Skeletal muscle tissue (tissue), 3 donors: ENCODE measurements at regions not wholly inside any gene's neighbourhood (a gene's known extent, or its start where the extent isn't known, plus 50 kb on each side); places are given as distances from the start of the nearest gene placed in this dataset.

ENCODE experiments used
- H3K27ac ChIP-seq: one replicate; pipeline ENCODE4 v1.7.0; 2013; ENCODE audit warnings: mild to moderate bottlenecking, low read depth, low read length, inconsistent platforms
- H3K27me3 ChIP-seq, 3 donors: one replicate each; pipeline ENCODE4 v1.7.0; 2013; ENCODE audit warnings: low read length in 3 of 3; ENCODE audit not compliant: control insufficient read depth in 3 of 3, insufficient read depth in 3 of 3
- H3K36me3 ChIP-seq, 3 donors: one replicate each; pipeline ENCODE4 v1.7.0; 2013; ENCODE audit warnings: low read length in 3 of 3; ENCODE audit not compliant: control insufficient read depth in 3 of 3, insufficient read depth in 3 of 3
- H3K4me1 ChIP-seq, 3 donors: one replicate each; pipeline ENCODE4 v1.7.0; 2013; ENCODE audit warnings: low read length in 3 of 3, mild to moderate bottlenecking in 3 of 3; ENCODE audit not compliant: control insufficient read depth in 3 of 3, insufficient read depth in 3 of 3
- H3K4me3 ChIP-seq, 3 donors: one replicate each; pipeline ENCODE4 v1.7.0; 2013; ENCODE audit warnings: low read length in 3 of 3
- H3K9ac ChIP-seq, 3 donors: one replicate each; pipeline ENCODE4 v1.7.0; 2013; ENCODE audit warnings: low read length in 3 of 3, mild to moderate bottlenecking in 3 of 3, moderate library complexity in 2 of 3, low read depth in 1 of 3
- H3K9me3 ChIP-seq, 3 donors: one replicate each; pipeline ENCODE4 v1.7.0; 2013; ENCODE audit warnings: low read length in 3 of 3; ENCODE audit not compliant: control insufficient read depth in 3 of 3
- donor health status: Osteomylitis.

DNA sequence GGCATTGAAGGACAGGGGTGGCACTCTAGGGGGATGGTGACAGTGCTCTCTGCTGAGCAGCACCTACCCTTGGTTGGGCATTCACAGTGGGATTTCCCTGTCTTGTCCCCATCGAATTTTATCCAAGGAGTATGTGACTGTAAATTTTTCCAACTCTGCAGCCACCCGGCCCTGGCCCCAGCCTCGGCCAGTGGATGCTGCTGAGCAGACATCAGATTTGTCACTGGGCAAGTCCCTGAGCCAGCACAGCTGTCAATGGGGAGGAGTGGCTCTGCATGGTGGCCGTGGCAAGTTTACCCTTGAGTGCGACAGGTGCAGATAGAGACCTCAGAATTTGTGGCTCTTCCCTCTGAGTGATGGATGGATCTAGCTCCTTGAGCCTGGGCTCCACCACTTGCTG lies 240.2 kb upstream of the CSF3R start:
- no peak overlapping the region for H3K9ac ChIP-seq
- H3K4me1 ChIP-seq: no peaks in the 10 kb centered on the region
- no peak overlapping the region for H3K4me3 ChIP-seq
- H3K9me3 ChIP-seq: no peaks in the 10 kb centered on the region
- peaks cover 12 to 35% (median 21%) of the 10 kb centered on the region in 3 donors for H3K27me3 ChIP-seq
- H3K36me3 ChIP-seq: no peaks in the 10 kb centered on the region
- no peak overlapping the region for H3K27ac ChIP-seq

DNA sequence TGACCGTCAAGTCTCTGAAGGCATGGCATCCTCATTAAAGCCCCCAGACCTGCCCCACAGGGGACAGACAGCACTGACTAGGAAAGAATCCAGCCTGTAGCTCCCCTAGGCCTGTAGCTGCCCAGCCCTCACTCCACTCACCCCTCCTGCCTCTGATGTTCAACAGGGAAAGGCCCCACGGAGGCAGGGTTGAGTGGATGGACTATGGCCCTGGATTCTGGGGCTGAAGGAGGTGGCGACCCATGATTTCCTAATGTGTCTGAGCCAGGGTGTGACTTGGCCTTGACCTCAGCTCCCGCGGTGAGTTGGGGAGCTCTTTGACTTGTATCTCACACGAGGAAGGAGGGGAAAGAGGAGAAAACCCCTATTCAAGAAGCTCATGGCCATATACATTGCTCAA lies 238.5 kb upstream of the CSF3R start:
- Histone ChIP-seq H3K27me3 (peaks cover 12 to 39% (median 25%) of the 10 kb centered on the region in 3 donors), H3K9me3 (no peaks in the 10 kb centered on the region), H3K4me1 (no peaks in the 10 kb centered on the region), H3K9ac (no peak overlapping the region), H3K36me3 (no peaks in the 10 kb centered on the region), H3K27ac (no peak overlapping the region), H3K4me3 (no peak overlapping the region)

DNA sequence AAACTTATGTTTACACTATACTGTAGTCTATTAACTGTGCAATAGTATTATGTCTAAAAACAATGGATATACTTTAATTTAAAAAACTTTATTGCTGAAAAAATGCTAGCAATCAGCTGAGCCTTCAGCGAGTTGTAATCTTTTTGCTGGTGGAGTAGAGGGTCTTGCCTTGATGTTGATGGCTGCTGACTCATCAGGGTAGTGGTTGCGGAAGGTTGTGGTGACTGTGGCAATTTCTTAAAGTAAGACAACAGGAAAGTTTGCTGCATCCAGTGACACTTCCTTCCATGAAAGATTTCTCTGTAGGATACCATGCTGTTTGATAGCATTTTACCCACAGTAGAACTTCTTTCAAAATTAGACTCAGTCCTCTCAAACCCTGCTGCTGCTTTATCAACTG lies 234.7 kb upstream of the CSF3R start:
- no peak overlapping the region for H3K27ac ChIP-seq
- H3K9ac ChIP-seq: no peak overlapping the region
- H3K9me3 ChIP-seq: no peaks in the 10 kb centered on the region
- H3K4me3 ChIP-seq: no peak overlapping the region
- peaks cover 9 to 26% (median 18%) of the 10 kb centered on the region in 3 donors for H3K27me3 ChIP-seq
- no peaks in the 10 kb centered on the region for H3K36me3 ChIP-seq
- H3K4me1 ChIP-seq: no peaks in the 10 kb centered on the region

DNA sequence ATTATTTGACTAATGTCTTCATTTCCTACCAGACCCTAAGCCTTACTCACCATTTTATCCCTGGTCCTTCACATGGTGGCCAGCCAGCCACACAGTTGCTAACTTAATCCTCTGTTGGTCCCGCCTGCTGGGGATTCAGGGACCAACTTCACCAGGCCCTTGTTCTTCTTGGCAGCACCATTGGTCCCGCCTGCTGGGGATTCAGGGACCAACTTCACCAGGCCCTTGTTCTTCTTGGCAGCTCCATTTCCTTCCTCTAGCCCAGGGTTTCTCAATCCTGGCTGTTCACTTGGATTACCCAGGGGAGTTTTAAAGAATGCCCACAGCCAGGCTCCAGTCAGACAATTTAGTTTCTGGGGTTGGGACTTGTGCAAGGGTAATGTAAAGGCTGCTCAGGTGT lies 233.1 kb upstream of the CSF3R start:
- Histone ChIP-seq H3K27me3 (peaks cover 4 to 28% (median 20%) of the 10 kb centered on the region in 3 donors), H3K4me1 (no peaks in the 10 kb centered on the region)

DNA sequence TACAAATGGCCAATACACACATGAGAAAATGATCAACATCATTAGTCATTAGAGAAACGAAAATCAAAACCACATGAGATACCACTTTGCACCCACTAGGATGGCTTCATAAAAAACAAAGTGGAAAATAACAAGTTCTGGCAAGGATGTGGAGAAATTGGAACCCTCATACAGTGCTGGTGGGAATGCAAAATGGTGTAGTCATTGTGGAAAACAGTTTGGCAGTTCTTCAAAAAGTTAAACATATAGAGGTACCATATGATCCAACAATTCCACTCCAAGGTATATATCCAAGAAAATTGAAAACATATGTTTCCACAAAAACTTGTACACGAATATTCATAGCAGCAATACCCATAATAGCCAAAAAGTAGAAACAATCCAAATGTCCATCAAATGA lies 231.6 kb upstream of the CSF3R start:
- H3K9me3 ChIP-seq: no peaks in the 10 kb centered on the region

More for the DNA sequence above, 233.1 kb upstream of the CSF3R start:
- no peak overlapping the region for H3K9ac ChIP-seq
- no peaks in the 10 kb centered on the region for H3K36me3 ChIP-seq
- no peak overlapping the region for H3K27ac ChIP-seq
- no peak overlapping the region for H3K4me3 ChIP-seq
- no peaks in the 10 kb centered on the region for H3K9me3 ChIP-seq

DNA sequence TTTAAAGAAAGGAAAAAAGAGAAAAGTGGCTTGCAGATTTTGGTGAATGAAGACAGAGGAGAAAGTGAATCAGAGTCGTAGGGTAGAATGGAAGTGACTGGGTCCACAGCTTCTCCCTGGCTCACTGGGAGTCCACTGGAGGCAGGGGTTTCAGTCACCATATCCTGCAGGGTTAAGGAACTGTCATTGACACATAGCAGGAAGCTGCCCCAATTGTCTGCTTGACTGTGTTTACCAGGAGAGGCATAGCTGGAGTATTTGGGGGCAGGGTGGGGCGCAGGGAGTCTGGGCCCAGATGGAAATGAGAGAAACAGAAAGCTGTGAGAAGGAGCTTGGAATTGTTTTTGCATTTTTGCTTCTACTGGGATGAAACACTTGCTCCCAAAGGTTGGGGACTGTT lies 228.8 kb upstream of the CSF3R start:
- no peak overlapping the region for H3K9ac ChIP-seq
- H3K9me3 ChIP-seq: no peaks in the 10 kb centered on the region
- peaks cover 34 to 50% (median 50%) of the 10 kb centered on the region in 3 donors for H3K27me3 ChIP-seq
- no peak overlapping the region for H3K4me3 ChIP-seq
- H3K36me3 ChIP-seq: no peaks in the 10 kb centered on the region
- no peaks in the 10 kb centered on the region for H3K4me1 ChIP-seq
- H3K27ac ChIP-seq: no peak overlapping the region

More for the DNA sequence above, 231.6 kb upstream of the CSF3R start:
- no peak overlapping the region for H3K4me3 ChIP-seq
- no peak overlapping the region for H3K9ac ChIP-seq
- peaks cover 15 to 35% (median 32%) of the 10 kb centered on the region in 3 donors for H3K27me3 ChIP-seq
- H3K27ac ChIP-seq: no peak overlapping the region
- H3K36me3 ChIP-seq: no peaks in the 10 kb centered on the region
- no peaks in the 10 kb centered on the region for H3K4me1 ChIP-seq

DNA sequence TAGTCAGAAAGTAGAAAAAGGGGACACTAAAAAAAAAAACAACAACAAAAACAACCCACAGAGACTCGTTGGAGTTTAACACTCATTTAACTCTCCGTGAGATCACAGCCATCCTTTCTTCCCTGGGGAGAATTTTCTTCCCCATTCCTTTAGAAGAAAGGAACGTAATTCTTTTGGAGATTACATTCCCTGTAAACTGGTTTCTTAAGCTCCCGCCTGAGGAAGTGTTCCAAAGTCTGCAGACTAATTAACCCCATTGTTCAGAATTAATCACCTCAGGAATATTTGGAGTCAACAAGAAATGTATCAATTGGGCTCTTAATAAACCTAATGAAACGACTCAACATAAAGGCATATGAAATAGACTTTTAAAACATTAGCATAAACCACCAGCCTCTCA lies 228.2 kb upstream of the CSF3R start:
- Histone ChIP-seq H3K27ac (no peak overlapping the region), H3K9ac (no peak overlapping the region), H3K9me3 (no peaks in the 10 kb centered on the region), H3K27me3 (peaks cover 40 to 54% (median 53%) of the 10 kb centered on the region in 3 donors), H3K4me1 (no peaks in the 10 kb centered on the region), H3K4me3 (no peak overlapping the region), H3K36me3 (no peaks in the 10 kb centered on the region)

DNA sequence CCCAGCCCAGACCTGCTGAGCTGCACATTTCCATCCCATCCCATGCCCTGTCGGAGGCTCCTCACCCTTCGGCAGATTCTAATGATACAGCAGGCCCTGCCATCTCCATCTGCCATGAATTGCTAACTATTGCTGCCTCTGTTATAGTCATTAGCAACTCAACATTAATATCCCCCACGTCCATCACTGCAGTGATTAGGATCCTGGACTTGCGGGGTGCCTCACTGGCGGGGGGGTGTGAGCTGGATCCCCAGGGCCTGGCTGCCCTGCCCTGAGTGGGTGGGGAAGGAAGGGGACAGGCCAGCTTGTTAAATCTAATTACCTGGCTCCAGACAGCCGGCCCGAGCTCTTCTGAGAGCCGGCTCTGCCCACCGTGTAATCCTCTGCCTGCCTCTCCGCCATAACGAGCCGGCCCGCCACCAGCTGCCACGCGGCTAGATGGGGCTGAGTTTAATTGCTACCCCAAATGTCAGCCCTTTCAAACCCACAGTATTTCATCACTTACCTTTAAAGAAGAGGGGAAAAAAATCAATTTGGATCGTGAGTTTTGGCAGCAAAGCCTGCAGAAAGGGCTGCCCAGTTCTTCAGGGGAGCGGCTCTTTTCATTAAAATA lies 227.3 kb upstream of the CSF3R start:
- H3K4me1 ChIP-seq: no peaks in the 10 kb centered on the region
- H3K9me3 ChIP-seq: no peaks in the 10 kb centered on the region
- H3K9ac ChIP-seq: no peak overlapping the region
- H3K4me3 ChIP-seq: no peak overlapping the region
- H3K27me3 ChIP-seq: peaks cover 44 to 57% (median 54%) of the 10 kb centered on the region in 3 donors
- H3K27ac ChIP-seq: no peak overlapping the region
- no peaks in the 10 kb centered on the region for H3K36me3 ChIP-seq

DNA sequence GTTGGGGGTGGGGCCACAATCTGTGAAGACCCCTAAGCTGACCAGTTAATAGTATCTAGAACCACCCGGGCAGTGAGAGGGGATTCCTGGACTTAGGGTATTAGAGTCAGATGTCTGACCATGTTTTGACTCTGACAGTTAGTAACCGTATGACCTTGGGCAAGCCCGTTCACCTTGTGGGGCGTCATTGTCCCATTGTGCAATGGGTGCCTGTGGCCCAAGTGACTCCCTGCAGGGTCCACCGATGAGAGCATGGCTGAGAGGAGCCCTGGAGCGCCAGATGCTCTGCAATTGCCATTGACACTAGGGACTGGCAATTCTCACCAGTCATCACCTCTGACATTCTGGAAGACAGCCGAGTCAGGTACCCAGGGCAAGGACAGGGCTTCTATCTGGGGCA lies 225.9 kb upstream of the CSF3R start:
- peaks cover 44 to 71% (median 63%) of the 10 kb centered on the region in 3 donors for H3K27me3 ChIP-seq
- no peak overlapping the region for H3K4me3 ChIP-seq
- H3K36me3 ChIP-seq: no peaks in the 10 kb centered on the region
- no peak overlapping the region for H3K9ac ChIP-seq
- H3K27ac ChIP-seq: no peak overlapping the region
- H3K4me1 ChIP-seq: no peaks in the 10 kb centered on the region
- no peaks in the 10 kb centered on the region for H3K9me3 ChIP-seq

DNA sequence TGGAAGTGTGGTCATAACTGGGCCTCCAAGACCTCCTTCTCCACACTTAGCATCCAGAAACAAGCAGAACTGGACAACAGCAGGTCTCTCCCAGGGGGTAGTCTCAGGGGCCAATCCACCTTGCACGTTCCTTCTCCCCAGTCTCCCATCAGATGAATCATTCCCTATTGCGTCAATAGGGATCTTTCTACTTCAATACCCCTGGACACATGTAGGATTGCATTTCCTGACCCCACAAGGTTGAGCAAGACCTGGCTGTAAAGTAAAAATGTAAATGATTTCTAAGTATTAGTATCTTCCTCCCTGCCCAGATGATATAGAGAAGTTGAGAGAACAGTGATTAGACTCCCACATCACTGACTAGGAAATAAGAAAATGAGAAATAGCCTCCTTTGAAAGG lies 224.5 kb upstream of the CSF3R start:
- no peak overlapping the region for H3K27ac ChIP-seq
- H3K36me3 ChIP-seq: no peaks in the 10 kb centered on the region
- H3K4me1 ChIP-seq: no peaks in the 10 kb centered on the region
- peaks cover 44 to 74% (median 60%) of the 10 kb centered on the region in 3 donors for H3K27me3 ChIP-seq
- H3K9me3 ChIP-seq: no peaks in the 10 kb centered on the region
- H3K9ac ChIP-seq: no peak overlapping the region
- H3K4me3 ChIP-seq: no peak overlapping the region
